GM19324 (cell line): ENCODE measurements at regions not wholly inside any gene's neighbourhood (a gene's known extent, or its start where the extent isn't known, plus 50 kb on each side); places are given as distances from the start of the nearest gene placed in this dataset.

Experiments used
- ATAC-seq: cut with Tn5 transposase; IDR thresholded peaks from one replicate; pipeline ENCODE4 v1.9.1; 2021; ENCODE audit warnings: mild to moderate bottlenecking, moderate library complexity; ENCODE audit not compliant: unreplicated experiment, low FRiP score

DNA sequence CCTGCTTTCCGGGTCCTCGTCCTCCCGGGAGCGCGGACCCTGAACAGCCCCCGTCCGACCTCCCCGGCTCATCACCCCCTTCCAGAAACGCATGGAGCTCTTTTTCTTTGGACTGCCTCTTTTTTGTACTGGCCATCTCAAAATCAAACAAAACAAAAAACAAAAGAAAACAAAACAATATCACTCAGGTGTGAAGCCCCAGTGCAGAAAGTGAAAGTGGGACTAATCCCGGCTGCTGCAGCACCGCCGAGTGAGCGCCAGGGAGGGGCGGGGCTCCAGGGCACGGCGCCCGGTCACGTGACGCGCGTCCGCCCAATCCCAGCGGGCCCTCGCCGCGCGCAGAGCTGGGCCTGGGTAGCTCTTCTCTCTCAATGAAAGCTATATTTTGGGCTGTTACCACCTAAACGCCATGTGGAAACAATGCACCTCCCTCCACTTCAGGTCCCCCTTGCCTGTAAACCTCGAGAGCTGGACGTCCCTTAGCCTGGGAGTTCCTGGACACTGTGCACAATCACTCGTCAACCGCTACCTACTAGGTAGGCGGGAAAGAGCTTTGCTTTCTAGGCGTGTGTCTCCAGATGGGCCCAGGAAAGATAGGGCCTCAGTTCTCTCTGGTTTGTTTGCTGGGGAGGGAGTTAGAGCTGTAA lies 93.7 kb upstream of the PRDM1 start:
- peak; percentile 78 for ATAC-seq

DNA sequence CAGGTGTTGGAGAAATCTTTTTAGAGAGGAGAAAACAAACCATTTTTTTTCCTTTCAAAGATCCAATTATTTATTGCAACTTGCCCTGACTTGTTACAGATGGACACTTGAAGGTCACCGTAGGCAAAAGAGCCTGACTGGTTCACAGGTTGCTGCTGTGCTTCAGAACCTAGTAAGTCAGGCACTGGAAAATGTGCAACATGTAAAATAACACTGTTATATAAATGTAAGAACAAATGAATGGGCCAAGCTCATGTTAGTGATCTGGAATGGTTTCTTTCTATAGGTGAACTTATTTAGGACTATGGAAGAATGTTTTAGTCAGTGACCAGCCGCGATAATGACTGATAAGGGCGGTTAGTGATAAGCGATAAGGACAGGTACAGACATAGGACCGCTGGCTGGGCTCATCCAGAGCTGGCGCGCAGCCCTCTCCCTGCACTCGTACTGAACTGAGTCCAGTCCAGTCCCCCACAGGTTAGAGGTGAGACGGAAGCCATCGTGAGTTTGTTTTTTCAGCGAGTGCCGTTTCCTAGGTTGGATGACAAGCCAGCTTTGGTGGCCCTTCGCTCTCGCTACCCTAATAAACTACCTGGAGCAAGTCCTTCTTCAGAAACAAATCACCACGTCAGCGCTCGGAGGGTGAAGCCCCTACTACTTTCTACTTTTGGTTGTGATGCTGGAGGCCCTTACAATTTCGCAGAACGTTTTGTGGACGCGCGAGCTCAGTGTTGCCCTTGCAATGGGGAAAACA lies 94.4 kb upstream of the PRDM1 start:
- ATAC-seq = no peak

DNA sequence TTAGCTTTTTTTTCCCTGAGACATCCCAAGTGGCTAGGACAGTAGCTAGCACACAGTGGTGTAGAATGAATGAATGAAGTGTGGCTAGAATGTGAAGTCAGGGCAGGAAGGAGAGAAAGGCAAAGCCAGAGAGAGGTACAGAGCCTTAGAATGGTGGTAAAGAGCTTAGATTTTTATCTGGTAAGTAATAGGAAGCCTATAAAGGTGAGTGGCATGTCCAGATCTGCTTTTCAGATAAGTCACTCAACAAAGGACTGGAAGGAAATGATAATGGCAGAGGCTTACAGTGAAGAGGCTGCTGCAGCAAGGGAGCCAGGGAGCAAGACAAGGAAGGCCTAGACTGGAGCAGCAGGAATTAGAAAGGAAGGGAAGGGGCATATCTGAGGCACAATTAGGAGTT lies 96.0 kb upstream of the PRDM1 start:
- ATAC-seq = no peak

DNA sequence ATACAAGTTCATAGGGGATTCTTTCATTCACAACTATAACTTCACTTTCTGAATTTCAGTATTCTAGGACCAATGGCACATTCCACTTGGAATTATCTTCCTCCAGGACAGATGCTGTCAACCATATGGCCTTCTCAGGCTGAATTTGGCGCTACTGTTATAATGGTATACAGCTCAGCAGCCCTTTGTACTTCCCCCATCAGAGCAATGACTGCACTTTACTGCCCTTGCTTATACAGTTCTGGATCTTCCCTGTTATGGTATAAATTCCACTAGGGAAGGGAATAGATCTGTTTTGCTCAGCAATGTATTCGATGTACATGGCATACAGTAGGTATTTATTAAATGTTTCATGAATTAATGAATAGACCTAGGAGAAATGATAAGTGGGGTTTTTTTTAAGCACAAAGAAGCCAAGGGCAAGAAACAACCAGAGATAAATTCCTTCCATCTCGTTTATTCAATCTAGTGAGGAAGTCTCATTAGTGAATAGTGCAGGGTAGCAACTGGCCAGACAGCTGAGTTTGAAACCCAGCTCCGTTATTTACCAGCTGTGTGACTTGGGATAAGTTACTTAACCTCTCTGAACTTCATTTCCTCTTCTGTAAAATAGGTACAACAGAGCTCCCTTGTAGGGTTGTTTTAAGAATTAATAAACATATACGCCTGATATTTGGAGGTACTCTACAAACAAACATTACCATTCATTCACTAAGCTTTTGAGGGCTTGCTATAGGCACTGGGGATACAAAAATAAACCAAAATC lies 97.1 kb upstream of the PRDM1 start:
- ATAC-seq = no peak

DNA sequence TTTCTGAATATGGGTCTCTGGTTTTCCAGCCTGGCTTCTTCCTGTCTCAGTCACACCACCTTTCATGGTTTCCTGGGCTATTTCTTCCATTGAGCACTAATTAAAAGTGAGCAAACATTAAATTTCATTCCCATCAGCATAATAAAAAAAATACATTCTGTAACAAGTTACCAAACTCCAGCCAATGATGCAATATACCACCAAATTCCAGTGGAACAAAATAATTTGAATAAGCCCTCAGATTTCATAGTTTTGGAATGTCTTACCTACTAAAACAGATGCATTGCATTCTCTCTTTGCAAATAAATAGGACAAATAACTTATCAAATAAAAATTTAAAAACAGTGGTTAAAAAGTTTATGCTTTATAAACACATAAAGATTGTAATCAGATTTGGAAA lies 97.8 kb upstream of the PRDM1 start:
- ATAC-seq = no peak

DNA sequence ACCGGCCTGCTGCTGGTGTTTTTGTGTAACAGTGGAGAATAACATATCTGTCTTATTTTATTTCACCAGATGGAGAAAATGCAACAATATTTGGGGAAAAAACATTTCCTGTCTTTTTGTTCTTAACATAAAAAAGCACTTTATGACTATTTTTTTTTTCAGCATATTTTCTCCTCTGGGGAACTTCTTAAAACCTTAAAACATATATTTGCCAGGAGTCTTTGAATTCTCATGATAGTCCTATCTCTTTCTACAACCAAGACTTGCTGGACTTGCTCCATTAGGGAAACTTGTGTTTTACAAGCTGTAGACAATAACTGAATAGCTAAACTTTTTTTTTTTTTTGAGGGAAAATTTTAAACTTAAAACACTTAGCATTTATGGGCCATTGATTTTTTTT lies 98.6 kb upstream of the PRDM1 start:
- ATAC-seq = no peak

DNA sequence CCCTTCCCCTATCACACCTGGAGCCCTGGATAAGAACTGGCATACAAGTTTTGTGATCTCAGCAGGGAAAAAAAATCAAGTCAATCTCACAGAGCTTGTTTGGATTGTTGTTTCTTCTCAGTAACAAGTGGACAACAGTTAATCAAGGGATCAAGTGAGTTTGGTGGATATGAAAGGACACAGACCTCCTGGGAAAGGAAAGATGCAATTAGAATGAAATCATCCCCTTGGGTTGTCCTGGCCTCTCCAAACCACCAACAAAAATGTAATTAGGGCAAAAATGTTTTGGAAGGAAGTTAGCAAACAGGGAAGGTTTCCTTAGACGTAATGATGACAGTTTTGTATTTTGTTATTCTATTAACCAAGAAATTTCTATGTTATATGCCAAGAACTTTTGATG lies 99.1 kb upstream of the PRDM1 start:
- ATAC-seq = no peak

DNA sequence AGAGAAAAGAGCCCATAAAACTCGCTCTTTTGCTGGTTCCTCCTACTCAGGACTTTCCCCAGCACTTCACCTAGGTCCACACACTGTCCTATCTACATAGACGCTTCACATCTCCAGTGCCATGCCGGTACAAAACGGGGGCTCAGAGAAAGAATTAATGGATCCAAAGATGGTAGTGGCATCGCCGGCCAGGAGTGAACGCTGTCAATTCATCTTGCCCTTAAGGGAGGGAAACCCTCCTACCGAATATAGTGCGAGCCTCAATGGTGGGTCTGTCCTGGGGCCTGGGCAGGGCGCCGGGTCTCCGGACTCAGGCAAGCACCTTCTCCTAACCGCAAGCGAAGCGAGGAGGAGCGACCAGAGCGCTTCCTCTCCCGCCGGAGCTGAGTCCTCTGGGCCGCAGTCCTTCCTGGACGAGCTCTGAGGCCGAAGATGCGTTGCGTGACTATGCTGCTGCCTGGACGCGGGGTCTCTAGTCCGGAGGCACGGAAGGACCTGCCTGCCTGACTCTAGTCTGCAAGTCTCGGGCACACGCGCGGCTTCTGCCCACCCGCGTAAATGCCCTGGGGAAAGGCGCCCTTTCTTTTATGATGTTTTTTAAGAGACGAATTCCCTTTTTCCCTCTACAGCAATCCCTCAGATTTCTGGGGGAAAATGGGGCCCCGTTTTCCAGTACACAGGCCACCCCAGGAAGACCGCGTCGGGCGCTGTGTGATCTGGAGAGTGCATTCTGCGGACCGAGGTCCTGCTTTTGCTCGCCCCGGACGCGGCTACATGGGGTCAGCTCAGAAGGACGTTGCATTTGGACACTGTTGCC lies 100.1 kb upstream of the PRDM1 start:
- ATAC-seq = no peak

DNA sequence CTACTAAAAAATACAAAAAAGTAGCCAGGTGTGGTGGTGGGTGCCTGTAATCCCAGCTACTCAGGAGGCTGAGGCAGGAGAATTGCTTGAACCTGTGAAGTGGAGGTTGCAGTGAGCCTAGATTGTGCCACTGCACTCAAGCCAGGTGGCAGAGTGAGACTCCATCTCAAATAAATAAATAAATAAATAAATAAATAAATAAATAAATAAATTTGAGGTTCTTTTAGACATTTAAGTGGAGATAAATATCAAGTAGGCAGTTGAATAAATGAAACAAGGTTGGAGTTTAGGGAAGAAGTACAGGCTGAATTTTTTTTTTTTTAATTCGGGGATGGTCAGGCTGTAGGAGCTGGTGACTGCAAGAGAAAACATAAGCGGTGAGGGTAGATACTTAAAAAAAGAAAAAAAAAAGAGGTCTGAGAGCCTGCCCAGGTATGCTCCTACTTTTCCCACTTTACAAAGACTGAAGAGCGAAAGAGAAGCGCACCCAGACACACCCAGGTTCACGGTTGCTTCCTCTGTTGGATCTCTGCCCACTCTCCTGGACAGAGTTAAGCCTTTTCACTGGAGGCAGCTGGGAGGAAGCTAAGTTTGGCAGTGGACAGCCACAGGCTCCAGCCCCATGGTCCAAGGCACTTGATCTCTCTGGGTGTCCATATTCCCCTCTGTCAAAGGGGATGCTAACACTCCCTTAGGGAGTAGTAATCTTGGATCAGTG lies 100.9 kb upstream of the PRDM1 start:
- no peak for ATAC-seq

DNA sequence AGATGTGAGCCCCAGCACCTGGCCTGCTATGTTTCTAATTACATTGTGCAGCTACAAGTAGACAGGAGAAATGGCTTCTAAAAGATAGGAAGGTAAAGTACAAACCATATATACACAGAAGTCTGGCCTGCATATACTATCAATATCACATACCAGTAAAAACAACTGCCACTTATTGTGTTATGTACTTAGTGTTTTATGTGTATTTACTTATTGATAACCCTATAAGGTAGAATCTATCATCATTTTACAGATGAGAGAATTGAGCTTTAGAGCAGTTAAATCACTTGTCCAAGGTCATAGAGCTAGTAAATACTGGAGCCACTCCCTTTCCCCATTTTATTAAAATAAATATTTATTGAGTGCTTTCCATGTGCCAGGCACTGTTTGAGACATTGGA lies 102.4 kb upstream of the PRDM1 start:
- ATAC-seq = no peak

DNA sequence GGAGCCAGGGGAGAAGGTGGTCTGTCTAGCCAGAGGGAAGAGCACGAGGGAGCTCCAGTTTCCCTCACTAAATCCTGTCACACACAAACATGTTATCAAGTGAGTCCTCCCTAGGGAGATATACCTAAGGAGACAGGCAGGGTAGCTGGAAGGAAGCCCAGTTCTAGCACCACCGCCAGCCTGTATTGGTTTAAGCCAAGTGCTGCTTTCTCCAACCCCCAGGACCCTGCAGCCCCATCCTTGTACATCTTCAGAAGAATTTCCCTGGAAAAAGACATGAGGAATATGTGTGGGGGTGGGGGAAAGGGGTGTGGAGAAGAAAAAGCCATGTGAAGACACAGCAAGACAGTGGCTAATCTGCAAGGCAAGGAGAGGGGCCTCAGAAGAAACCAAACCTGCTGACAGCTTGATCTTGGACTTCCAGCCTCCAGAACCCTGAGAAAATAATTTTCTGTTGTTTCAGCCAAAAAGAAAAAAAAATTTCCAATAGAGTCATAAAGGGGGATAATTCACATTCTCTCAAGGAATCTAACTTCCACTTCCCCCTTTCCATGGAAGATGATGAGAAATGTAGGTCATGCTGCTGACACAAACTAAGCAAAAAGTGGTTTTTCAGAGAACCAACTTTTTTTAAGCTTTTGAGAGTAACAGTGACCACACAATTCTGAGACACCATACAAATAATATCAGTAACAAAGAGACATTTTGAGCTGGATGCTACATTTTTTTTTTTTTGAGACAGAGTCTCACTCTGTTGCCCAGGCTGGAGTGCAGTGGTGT lies 103.2 kb upstream of the PRDM1 start:
- ATAC-seq = no peak

DNA sequence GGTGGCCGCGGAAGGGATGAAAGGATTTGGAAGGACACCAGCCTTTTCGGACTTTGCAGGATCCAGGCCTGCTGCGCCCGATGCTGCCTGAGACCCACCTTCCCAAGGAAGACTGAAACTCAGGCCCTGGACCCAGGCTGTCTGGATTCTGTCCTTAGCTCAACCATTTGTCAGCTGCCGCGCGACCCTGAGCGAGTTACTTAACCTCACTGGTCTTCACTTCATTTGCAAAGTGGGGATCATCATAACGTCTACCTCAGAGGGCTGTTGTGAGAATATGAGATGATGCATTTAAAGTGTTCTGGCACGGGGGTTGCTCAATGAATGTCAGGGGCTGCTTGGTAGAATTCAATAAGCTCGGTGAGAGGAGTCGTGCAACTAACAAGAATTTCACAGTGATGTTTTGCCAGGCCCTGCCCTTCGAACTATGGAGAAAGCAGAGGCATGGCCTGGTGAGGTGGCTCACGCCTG lies 104.2 kb upstream of the PRDM1 start:
- no peak for ATAC-seq

DNA sequence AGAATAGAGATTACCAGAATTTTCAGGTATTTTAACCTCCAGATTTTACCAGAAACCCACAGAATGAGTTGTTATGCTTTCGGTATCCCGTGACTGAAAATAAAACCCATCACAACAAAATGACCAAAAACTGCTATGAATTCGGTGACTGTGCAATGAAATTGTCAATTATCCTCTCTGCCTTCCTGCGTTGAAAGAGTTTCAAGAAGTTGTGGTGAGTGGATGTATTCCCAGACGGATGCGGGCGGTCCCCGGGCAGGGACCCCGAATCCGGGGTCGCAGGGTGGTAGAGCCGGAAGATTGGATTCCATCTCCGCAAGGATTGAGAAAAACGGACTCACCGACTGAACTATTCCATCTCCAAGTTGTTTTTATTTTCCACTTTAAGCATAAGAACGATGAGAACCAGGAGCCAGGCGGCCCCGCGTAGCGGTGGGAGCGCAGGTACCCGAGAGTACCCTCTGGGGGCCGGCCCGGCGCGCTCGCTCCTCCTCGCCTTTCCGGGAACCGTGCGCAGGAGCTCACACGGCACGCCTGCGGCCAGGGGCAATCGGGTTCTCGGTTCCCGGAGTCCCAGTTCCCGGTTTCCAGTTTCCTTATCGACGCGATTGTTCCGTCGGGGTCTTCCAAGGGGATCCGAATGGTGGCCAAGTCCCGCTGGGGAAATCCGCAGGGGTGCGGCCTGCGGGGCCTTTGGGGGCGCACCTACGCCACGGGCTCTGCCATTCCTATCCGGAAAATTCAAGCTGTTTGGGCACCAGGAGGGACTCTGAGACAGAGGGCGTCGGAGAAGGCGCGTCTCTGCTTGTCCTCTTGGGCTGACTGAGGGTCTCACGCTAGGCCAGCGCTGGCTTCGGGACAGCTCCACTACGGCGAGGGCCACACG lies 104.9 kb upstream of the PRDM1 start:
- ATAC-seq = peak; percentile 66

DNA sequence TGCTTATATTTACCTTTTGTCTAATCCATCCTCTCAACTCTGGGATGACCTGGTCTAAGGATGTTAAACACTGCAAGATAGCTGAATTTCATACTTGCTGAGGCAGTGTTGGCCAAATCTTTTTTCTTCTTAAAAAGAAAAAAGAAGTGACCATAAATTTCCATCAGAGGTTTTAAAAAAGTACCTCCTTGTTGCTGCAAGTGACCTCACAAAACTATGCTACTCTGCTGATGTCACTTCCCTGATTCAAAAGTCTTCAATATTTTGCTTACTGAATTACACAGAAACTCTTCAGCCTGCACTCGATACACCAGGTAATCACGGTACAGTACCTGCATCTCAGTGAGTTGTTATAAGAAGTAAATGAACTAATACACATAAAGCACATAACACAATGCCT lies 107.2 kb upstream of the PRDM1 start:
- no peak for ATAC-seq

DNA sequence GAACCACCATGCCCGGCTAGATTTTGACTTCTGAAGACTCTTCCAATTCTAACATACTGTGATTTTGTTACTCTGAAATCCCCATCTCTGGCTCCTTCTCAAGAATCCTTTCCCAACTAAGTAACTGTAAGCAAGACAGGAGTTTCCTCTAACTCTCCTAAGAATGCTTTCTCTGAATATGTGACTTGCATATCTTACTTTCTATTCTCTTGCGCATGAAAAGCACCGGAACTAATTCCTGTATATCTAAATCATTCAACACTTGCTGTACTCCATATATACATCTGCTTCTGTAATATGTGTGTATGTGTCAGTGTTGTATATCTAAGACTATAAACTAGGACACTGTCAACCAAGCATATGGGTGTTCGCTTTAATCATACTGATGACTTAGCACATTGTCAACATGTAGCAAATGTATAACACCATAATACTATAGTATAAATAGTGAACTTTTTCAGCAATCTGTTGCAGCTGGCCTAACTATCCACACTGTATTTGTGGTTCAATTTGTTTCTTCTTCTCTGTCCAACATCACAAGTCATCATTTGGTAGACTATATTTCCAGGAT lies 108.1 kb upstream of the PRDM1 start:
- ATAC-seq = no peak

DNA sequence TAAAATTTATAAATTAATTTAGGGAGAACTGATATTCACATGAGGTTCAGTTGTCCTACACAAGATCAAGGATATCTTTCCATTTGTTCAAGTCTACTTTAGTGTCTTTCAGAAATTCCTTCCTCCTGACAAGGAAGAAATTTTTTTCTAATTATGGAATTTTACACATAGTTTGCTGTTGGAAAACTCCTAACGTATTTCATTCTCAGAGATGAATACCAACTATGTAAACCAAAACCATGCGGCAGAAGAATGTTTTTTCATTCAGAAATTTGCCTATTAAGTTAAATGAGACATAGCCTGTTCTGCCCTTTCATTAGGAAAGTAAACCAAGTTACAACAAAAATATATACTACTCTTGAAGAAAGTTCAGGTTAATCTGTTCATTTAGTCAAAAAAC lies 111.2 kb upstream of the PRDM1 start:
- no peak for ATAC-seq

DNA sequence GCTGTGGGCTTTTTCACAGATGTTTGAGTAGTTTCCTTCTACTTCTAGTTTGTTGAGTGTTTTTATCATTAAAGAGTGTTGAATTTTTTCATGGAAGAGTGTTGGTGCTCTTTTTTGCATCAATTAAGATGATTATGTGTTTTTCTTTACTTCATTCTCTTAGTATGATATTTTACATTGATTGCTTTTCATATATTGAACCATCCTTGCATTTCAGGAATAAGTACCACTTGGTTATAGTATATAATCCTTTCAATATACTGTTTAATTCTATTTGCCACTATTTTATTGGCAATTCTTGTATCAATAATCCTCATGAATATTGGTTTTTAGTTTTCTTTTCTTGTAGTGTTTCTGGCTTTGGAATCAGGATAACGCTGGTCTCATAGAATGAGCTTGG lies 113.7 kb upstream of the PRDM1 start:
- ATAC-seq = no peak
